Type B pancreatic cell (in vitro differentiated cells): ENCODE measurements at regions not wholly inside any gene's neighbourhood (a gene's known extent, or its start where the extent isn't known, plus 50 kb on each side); places are given as distances from the start of the nearest gene placed in this dataset.

Experiments
- DNase-seq: peaks from one replicate; pipeline ENCODE4 v3.0.0; 2021; ENCODE audit warnings: mixed read lengths; ENCODE audit not compliant: unreplicated experiment; ENCODE audit errors: extremely low spot score
- H3K27ac Mint-ChIP-seq: 2 replicates; pipeline ENCODE4 v1.8.0; 2021; ENCODE audit warnings: mild to moderate bottlenecking, mixed read lengths
- H3K27me3 Mint-ChIP-seq: 2 replicates; pipeline ENCODE4 v1.8.0; 2021; ENCODE audit warnings: mixed read lengths
- H3K36me3 Mint-ChIP-seq: 2 replicates; pipeline ENCODE4 v1.8.0; 2021; ENCODE audit warnings: mixed read lengths
- H3K4me1 Mint-ChIP-seq: one replicate; pipeline ENCODE4 v1.8.0; 2021; ENCODE audit warnings: mixed read lengths; ENCODE audit not compliant: unreplicated experiment
- H3K4me3 Mint-ChIP-seq: 2 replicates; pipeline ENCODE4 v1.8.0; 2021; ENCODE audit warnings: mild to moderate bottlenecking, mixed read lengths
- H3K9me3 Mint-ChIP-seq: 2 replicates; pipeline ENCODE4 v1.8.0; 2021; ENCODE audit warnings: mixed read lengths
- TF ChIP-seq, protein P1 (sequence below): fragments of 200-600 bp; sonication (generic); conservative IDR thresholded peaks from 2 replicates; pipeline ENCODE4 v1.5.0; 2021; ENCODE audit warnings: antibody characterized with exemption, mild to moderate bottlenecking

DNA sequence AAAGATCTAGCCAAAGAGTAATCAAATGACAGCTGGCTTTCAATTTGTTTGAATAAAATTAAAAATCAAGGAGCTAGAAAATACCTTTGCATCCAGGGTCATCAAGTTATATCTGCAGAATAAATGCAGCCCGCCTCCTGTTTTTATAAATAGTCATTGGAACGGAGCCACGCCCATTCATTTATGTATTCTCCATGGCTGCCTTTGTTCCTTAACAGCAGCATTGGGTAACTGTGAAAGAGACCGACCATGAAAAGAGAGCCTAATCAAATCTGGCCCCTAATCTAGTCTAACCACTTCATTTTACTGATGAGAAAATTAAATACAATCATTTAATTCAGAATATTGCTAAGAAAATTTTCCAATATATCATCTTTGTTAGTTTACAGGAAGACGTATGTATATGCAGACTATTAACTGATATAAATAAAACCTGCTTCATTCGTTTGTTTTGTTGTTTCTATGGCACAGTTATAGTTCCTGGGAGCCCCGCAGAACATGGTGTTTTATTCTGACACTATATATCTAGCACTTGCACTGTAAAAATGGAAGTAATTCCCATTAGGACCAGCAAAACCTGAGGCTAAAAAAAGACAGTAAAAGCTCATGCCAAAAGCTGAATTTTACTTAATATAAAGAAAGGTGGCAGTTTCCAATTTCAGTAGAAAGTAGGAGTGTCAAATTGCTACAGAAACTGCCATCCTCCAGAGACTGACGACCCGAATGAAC, 111.8 kb upstream of the PALMD start:
- Mint-ChIP-seq H3K4me3 (peak overlapping the region; percentile 48), H3K9me3 (no peaks in the 10 kb centered on the region), H3K4me1 (peaks cover 18% of the 10 kb centered on the region), H3K27me3 (no peaks in the 10 kb centered on the region), H3K27ac (peak overlapping the region; percentile 30), H3K36me3 (no peaks in the 10 kb centered on the region)
- TF ChIP-seq, protein P1, sequence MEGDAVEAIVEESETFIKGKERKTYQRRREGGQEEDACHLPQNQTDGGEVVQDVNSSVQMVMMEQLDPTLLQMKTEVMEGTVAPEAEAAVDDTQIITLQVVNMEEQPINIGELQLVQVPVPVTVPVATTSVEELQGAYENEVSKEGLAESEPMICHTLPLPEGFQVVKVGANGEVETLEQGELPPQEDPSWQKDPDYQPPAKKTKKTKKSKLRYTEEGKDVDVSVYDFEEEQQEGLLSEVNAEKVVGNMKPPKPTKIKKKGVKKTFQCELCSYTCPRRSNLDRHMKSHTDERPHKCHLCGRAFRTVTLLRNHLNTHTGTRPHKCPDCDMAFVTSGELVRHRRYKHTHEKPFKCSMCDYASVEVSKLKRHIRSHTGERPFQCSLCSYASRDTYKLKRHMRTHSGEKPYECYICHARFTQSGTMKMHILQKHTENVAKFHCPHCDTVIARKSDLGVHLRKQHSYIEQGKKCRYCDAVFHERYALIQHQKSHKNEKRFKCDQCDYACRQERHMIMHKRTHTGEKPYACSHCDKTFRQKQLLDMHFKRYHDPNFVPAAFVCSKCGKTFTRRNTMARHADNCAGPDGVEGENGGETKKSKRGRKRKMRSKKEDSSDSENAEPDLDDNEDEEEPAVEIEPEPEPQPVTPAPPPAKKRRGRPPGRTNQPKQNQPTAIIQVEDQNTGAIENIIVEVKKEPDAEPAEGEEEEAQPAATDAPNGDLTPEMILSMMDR = no peak
- DNase-seq = no peak

- no peaks in the 10 kb centered on the region for H3K27me3 Mint-ChIP-seq
- no peaks in the 10 kb centered on the region for H3K36me3 Mint-ChIP-seq
- peak overlapping the region; percentile 48 for H3K4me3 Mint-ChIP-seq
- peaks cover 18% of the 10 kb centered on the region for H3K4me1 Mint-ChIP-seq
- TF ChIP-seq, protein P1 = no peak
- no peak for DNase-seq
- peak overlapping the region; percentile 30 for H3K27ac Mint-ChIP-seq
- H3K9me3 Mint-ChIP-seq = no peaks in the 10 kb centered on the region
Observed at GRCh38 chr1:99534638-99534930, 111.3 kb upstream of the PALMD start.

DNA sequence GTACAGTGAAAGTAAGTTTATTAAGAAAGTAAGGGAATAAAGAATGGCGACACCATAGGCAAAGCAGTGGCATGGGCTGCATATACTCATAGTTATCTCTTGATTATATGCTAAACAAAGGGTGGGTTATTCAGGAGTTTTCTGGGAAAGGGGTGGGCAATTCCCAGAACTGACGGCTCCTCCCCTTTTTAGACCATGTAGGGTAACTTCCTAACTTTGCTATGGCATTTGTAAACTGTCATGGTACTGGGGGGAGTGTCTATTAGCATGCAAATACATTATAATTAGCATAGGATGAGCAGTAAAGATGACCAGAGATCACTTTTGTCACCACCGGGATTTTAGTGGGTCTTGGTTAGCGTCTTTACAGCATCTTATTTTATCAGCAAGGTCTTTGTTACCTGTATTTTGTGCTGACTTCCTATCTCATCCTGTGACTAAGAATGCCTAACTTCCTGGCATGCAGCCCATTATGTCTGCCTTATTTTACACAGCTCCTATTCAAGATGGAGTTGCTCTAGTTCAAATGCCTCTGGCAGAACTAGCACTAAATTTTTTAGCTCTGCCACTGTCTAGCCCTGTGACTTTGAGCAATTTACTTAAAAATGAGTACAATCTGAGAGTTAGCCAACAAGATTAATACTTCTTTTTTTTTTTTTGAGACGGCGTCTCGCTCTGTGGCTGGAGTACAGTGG, 110.3 kb upstream of the PALMD start:
- TF ChIP-seq, protein P1 = no peak
- Mint-ChIP-seq H3K9me3 (no peaks in the 10 kb centered on the region), H3K27me3 (no peaks in the 10 kb centered on the region), H3K36me3 (no peaks in the 10 kb centered on the region), H3K4me3 (no peak overlapping the region), H3K4me1 (peaks cover 18% of the 10 kb centered on the region), H3K27ac (no peak overlapping the region)
- no peak for DNase-seq

DNA sequence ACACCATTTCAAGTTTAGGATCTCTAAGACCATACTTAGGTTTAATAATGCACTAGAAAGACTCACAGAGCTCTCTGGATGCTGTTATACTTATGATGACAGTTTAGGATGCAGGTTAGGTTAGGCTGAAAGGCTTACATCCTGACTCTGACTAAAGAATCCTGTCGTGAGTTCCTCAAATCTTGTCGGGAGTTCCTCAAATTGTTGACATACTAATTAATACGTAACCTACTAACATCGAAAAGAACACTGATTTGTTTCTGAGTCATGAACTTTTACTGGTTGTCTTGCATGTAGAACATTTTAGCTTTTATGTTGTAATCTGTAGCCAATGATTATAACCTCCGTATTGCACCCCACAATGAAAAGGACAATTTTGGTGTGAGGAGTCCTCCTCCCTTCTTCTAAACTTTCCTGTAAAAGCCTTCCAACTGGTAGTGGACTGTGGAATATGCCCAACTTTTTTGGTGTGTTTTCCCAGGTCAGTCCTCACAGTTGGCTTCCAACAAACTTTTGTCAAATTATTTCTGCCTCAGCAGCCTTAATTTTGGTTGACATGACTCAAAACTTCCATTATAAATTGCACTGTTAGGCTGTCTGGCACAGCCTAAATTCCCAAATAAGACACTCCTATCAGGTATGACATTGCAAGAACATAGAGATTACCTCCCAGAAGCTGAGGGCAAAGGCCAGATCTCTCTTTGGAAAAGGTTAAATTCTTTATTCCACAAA, 107.9 kb upstream of the PALMD start:
- no peaks in the 10 kb centered on the region for H3K9me3 Mint-ChIP-seq
- H3K4me3 Mint-ChIP-seq = no peak overlapping the region
- TF ChIP-seq, protein P1 = no peak
- no peaks in the 10 kb centered on the region for H3K36me3 Mint-ChIP-seq
- peaks cover 10% of the 10 kb centered on the region for H3K4me1 Mint-ChIP-seq
- no peaks in the 10 kb centered on the region for H3K27me3 Mint-ChIP-seq
- no peak for DNase-seq
- no peak overlapping the region for H3K27ac Mint-ChIP-seq

DNA sequence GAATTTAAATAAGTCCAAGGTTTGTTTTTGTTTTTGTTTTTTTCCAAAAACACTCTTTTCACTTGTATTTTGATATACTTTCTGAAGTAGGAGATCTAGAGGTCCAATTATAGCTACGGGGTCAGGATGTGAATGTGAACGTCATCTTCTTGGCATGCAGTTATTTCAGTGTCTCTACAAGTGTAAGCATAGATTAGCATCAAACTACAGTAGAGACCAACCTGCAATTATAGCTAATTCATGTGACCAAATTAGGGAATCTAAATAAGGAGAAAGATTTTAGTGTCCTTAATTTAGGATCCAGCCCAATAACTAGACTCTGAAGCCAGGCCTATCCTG, 107.3 kb upstream of the PALMD start:
- peaks cover 10% of the 10 kb centered on the region for H3K4me1 Mint-ChIP-seq
- H3K4me3 Mint-ChIP-seq = no peak overlapping the region
- TF ChIP-seq, protein P1 = no peak
- DNase-seq = no peak
- H3K27ac Mint-ChIP-seq = no peak overlapping the region
- no peaks in the 10 kb centered on the region for H3K27me3 Mint-ChIP-seq
- H3K36me3 Mint-ChIP-seq = no peaks in the 10 kb centered on the region
- no peaks in the 10 kb centered on the region for H3K9me3 Mint-ChIP-seq
